IMR-90 (cell line): ENCODE measurements at regions not wholly inside any gene's neighbourhood (a gene's known extent, or its start where the extent isn't known, plus 50 kb on each side); places are given as distances from the start of the nearest gene placed in this dataset.

Experiments used
- ATAC-seq: fragments of 200-7000 bp; cut with Tn5 transposase; 2 replicates; pipeline ENCODE4 v1.9.1; 2020; ENCODE audit warnings: low read depth, mild to moderate bottlenecking, moderate library complexity
- BruUV-seq: library from RNA; stranded (reverse); fragments of 400-500 nt; replicated peaks from 2 replicates; lab custom pipeline; 2021; lab: Mats Ljungman, UMichigan
- CTCF ChIA-PET: fragments of 300-600 bp; formaldehyde crosslinking; extraction: SDS; loops from one replicate; lab custom pipeline; 2021; ENCODE audit warnings: antibody characterized with exemption; lab: Yijun Ruan, JAX
- POLR2A ChIA-PET: fragments of 300-600 bp; sonication (Branson Sonifier 250); formaldehyde crosslinking; loops from one replicate; lab custom pipeline; 2022; ENCODE audit warnings: antibody characterized with exemption; ENCODE audit not compliant: unreplicated experiment; lab: Charles Lee
- DNase-seq: peaks from one replicate; pipeline ENCODE4 v3.0.0; 2013
- H2AFZ ChIP-seq: replicated peaks from 2 replicates; pipeline ENCODE3; 2013; ENCODE audit warnings: low read length, mild to moderate bottlenecking; ENCODE audit not compliant: poor library complexity
- H2AK5ac ChIP-seq: 2 replicates; pipeline ENCODE4 v1.6.1; 2013; ENCODE audit warnings: low read depth, low read length, inconsistent platforms
- H2AK9ac ChIP-seq: replicated peaks from 2 replicates; pipeline ENCODE3; 2013; ENCODE audit warnings: mild to moderate bottlenecking, low read depth, low read length, moderate library complexity; ENCODE audit not compliant: poor library complexity
- H2BK120ac ChIP-seq: 2 replicates; pipeline ENCODE4 v1.6.1; 2013; ENCODE audit warnings: low read depth, low read length, inconsistent platforms
- H2BK15ac ChIP-seq: 3 replicates; pipeline ENCODE4 v1.6.1; 2013; ENCODE audit warnings: low read depth, low read length, inconsistent platforms
- H2BK20ac ChIP-seq: 2 replicates; pipeline ENCODE4 v1.6.1; 2013; ENCODE audit warnings: low read depth, mild to moderate bottlenecking, inconsistent platforms, low read length, moderate library complexity
- H2BK5ac ChIP-seq: 2 replicates; pipeline ENCODE4 v1.6.1; 2013; ENCODE audit warnings: mild to moderate bottlenecking, low read depth, low read length, inconsistent platforms; ENCODE audit not compliant: poor library complexity, severe bottlenecking
- H3K14ac ChIP-seq: replicated peaks from 2 replicates; pipeline ENCODE4 v1.6.1; 2013; ENCODE audit warnings: low read depth, low read length, inconsistent platforms
- H3K18ac ChIP-seq: 2 replicates; pipeline ENCODE4 v1.6.1; 2013; ENCODE audit warnings: low read depth, low read length, control low read depth
- H3K23ac ChIP-seq: 2 replicates; pipeline ENCODE4 v1.6.1; 2013; ENCODE audit warnings: low read depth, low read length, inconsistent platforms
- H3K27ac ChIP-seq: 2 replicates; pipeline ENCODE4 v1.5.1; 2013; ENCODE audit warnings: mild to moderate bottlenecking, control low read depth, low read length; ENCODE audit not compliant: insufficient read depth
- H3K27me3 ChIP-seq: 2 replicates; pipeline ENCODE4 v1.6.1; 2013; ENCODE audit warnings: low read length; ENCODE audit not compliant: control insufficient read depth, insufficient read depth
- H3K36me3 ChIP-seq: 2 replicates; pipeline ENCODE4 v1.6.1; 2013; ENCODE audit warnings: low read length, mixed read lengths; ENCODE audit not compliant: control insufficient read depth, insufficient read depth
- H3K4ac ChIP-seq: 2 replicates; pipeline ENCODE4 v1.6.1; 2013; ENCODE audit warnings: low read depth, low read length, inconsistent platforms
- H3K4me1 ChIP-seq: 2 replicates; pipeline ENCODE4 v1.6.1; 2013; ENCODE audit warnings: low read length, mixed read lengths; ENCODE audit not compliant: control insufficient read depth, insufficient read depth
- H3K4me2 ChIP-seq: 2 replicates; pipeline ENCODE4 v1.6.1; 2013; ENCODE audit warnings: low read depth, mild to moderate bottlenecking, control low read depth, low read length, moderate library complexity
- H3K4me3 ChIP-seq: 2 replicates; pipeline ENCODE4 v1.5.1; 2013; ENCODE audit warnings: low read depth, mild to moderate bottlenecking, control low read depth, low read length, moderate library complexity; ENCODE audit not compliant: insufficient read depth
- H3K56ac ChIP-seq: 2 replicates; pipeline ENCODE4 v1.6.1; 2013; ENCODE audit warnings: low read length, inconsistent platforms; ENCODE audit not compliant: insufficient read depth; ENCODE audit errors: extremely low read depth
- H3K79me1 ChIP-seq, 2 experiments: 2 replicates each; pipeline ENCODE4 v1.6.1; 2013; ENCODE audit warnings: low read length in 2 of 2, inconsistent platforms in 1 of 2, low read depth in 1 of 2
- H3K9ac ChIP-seq: 2 replicates; pipeline ENCODE4 v1.6.1; 2013; ENCODE audit warnings: low read depth, low read length, control low read depth
- H3K9me1 ChIP-seq: 2 replicates; pipeline ENCODE4 v1.6.1; 2013; ENCODE audit warnings: low read length, inconsistent platforms; ENCODE audit not compliant: insufficient read depth
- H3K9me3 ChIP-seq: 2 replicates; pipeline ENCODE4 v1.6.1; 2013; ENCODE audit warnings: low read length; ENCODE audit not compliant: control insufficient read depth, insufficient read depth
- H4K20me1 ChIP-seq: 2 replicates; pipeline ENCODE4 v1.6.1; 2013; ENCODE audit warnings: low read length, inconsistent platforms; ENCODE audit not compliant: insufficient read depth
- H4K5ac ChIP-seq: 2 replicates; pipeline ENCODE4 v1.6.1; 2013; ENCODE audit warnings: mild to moderate bottlenecking, low read depth, low read length, control low read depth
- H4K8ac ChIP-seq, 2 experiments: 2 replicates each; pipeline ENCODE4 v1.6.1; 2013; ENCODE audit warnings: low read depth in 2 of 2, low read length in 2 of 2, control low read depth in 1 of 2, inconsistent platforms in 1 of 2
- H4K91ac ChIP-seq: 2 replicates; pipeline ENCODE4 v1.6.1; 2013; ENCODE audit warnings: low read depth, low read length, inconsistent platforms; ENCODE audit not compliant: insufficient read depth
- CEBPB ChIP-seq: IDR thresholded peaks from 2 replicates; pipeline ENCODE4 v1.6.1; 2012; ENCODE audit warnings: low read depth, low read length, improper control_type of control experiment
- CHD1 ChIP-seq: IDR thresholded peaks from 2 replicates; pipeline ENCODE4 v1.6.1; 2012; ENCODE audit warnings: low read depth, low read length, improper control_type of control experiment
- CTCF ChIP-seq: conservative IDR thresholded peaks from 2 replicates; pipeline ENCODE4 v1.5.1; 2012; ENCODE audit warnings: mild to moderate bottlenecking, low read depth, low read length, improper control_type of control experiment
- FOS ChIP-seq: fragments of 150-350 bp; IDR thresholded peaks from 2 replicates; pipeline ENCODE4 v1.6.1; 2016; ENCODE audit warnings: low read depth, low read length
- MAZ ChIP-seq: IDR thresholded peaks from 2 replicates; pipeline ENCODE4 v1.6.1; 2012; ENCODE audit warnings: low read depth, mild to moderate bottlenecking, low read length, improper control_type of control experiment, moderate library complexity, borderline replicate concordance
- MXI1 ChIP-seq: IDR thresholded peaks from 2 replicates; pipeline ENCODE4 v1.6.1; 2012; ENCODE audit warnings: low read depth, mild to moderate bottlenecking, low read length, moderate library complexity, borderline replicate concordance
- NFE2L2 ChIP-seq: fragments of 150-350 bp; IDR thresholded peaks from 2 replicates; pipeline ENCODE4 v1.6.1; 2016; ENCODE audit warnings: low read depth, mild to moderate bottlenecking, low read length
- POLR2A ChIP-seq: IDR thresholded peaks from 2 replicates; pipeline ENCODE4 v1.6.1; 2012; ENCODE audit warnings: mild to moderate bottlenecking, low read depth, low read length
- RAD21 ChIP-seq: IDR thresholded peaks from 2 replicates; pipeline ENCODE4 v1.6.1; 2012; ENCODE audit warnings: low read length, improper control_type of control experiment
- RCOR1 ChIP-seq: IDR thresholded peaks from 2 replicates; pipeline ENCODE4 v1.6.1; 2012; ENCODE audit warnings: mild to moderate bottlenecking, low read length, improper control_type of control experiment; ENCODE audit not compliant: insufficient replicate concordance
- RFX5 ChIP-seq: IDR thresholded peaks from 2 replicates; pipeline ENCODE4 v1.8.0; 2012; ENCODE audit warnings: low read depth, mild to moderate bottlenecking, low read length, moderate library complexity
- SMC3 ChIP-seq: fragments of 150-350 bp; IDR thresholded peaks from 2 replicates; pipeline ENCODE4 v1.6.1; 2016; ENCODE audit warnings: low read depth, mild to moderate bottlenecking, antibody characterized with exemption, low read length, moderate library complexity
- USF2 ChIP-seq: fragments of 150-350 bp; IDR thresholded peaks from 2 replicates; pipeline ENCODE4 v1.6.1; 2017; ENCODE audit warnings: mild to moderate bottlenecking, antibody characterized with exemption, low read length, low read depth
- WGBS, 2 experiments: methylation state at CpG; one replicate each; pipeline versions ENCODE4 v1.1.5 to v1.1.7; 2013; ENCODE audit warnings: missing lambda C conversion rate in 2 of 2; ENCODE audit not compliant: insufficient read length in 1 of 2; ENCODE audit errors: extremely low coverage in 2 of 2; 5-methylcytosine and 5-hydroxymethylcytosine counted together
- dilution Hi-C: fragments of 300-500 bp; cut with HindIII; formaldehyde crosslinking; loops from one replicate; pipeline ENCODE4 v1.14.3; 2018; ENCODE audit warnings: low sequenced_read_pairs; ENCODE audit not compliant: unreplicated experiment
- in situ Hi-C: fragments of 300-500 bp; cut with MboI; formaldehyde crosslinking; loops from 3 replicates; pipeline ENCODE4 v1.14.3; 2019; ENCODE audit warnings: low sequenced_read_pairs, inconsistent platforms, mixed read lengths
- intact Hi-C: fragments of 100-400 bp; cut with micrococcal nuclease; formaldehyde crosslinking; loops from 2 replicates; pipeline ENCODE4 v1.10.0; 2022

GRCh38 chr5:28275931-28276330, 1237.5 kb upstream of the CDH9 start:
- no peak overlapping the region for H3K9ac ChIP-seq
- no CpG with 5 or more reads among the region's 4 CpGs for WGBS, 2 experiments
- no peak overlapping the region for H3K4me3 ChIP-seq
- no peaks in the 10 kb centered on the region for H4K20me1 ChIP-seq
- ATAC-seq (no peak), DNase-seq (no peak)
- no peak overlapping the region for H4K8ac ChIP-seq
- BruUV-seq: no TSS peak
- in situ Hi-C loops: no loop called here
- H3K4me2 ChIP-seq: no peak overlapping the region
- H3K9me3 ChIP-seq: peaks cover 3% of the 10 kb centered on the region; the same call in 1 of the 2 replicates
- H2AK9ac ChIP-seq: no peak overlapping the region
- H3K23ac ChIP-seq: no peak overlapping the region
- no peak overlapping the region for H4K5ac ChIP-seq
- H3K4me1 ChIP-seq: no peaks in the 10 kb centered on the region
- H3K18ac ChIP-seq: no peak overlapping the region
- no peaks in the 10 kb centered on the region for H3K27me3 ChIP-seq
- no peaks in the 10 kb centered on the region for H3K36me3 ChIP-seq
- CTCF ChIA-PET: no interaction called here
- H2AK5ac ChIP-seq: no peak overlapping the region
- H3K79me1 ChIP-seq: no peaks in the 10 kb centered on the region
- POLR2A ChIA-PET: no interaction called here
- no peak overlapping the region for H2BK5ac ChIP-seq
- no peak overlapping the region for H2BK120ac ChIP-seq
- no peak overlapping the region for H3K4ac ChIP-seq
- H3K27ac ChIP-seq: no peak overlapping the region
- TF ChIP-seq NFE2L2: no peak
- no peak for TF ChIP-seq CTCF
- TF ChIP-seq USF2: no peak
- TF ChIP-seq CHD1: no peak
- TF ChIP-seq SMC3: no peak
- no peak for TF ChIP-seq RAD21
- no peak for TF ChIP-seq RFX5
- TF ChIP-seq FOS: no peak
- TF ChIP-seq MXI1: no peak
- no peak for TF ChIP-seq MAZ
- TF ChIP-seq POLR2A: no peak
- TF ChIP-seq CEBPB: no peak
- TF ChIP-seq RCOR1: no peak
- no peaks in the 10 kb centered on the region for H3K9me1 ChIP-seq
- H2BK15ac ChIP-seq: no peak overlapping the region
- no peak overlapping the region for H3K56ac ChIP-seq
- H3K14ac ChIP-seq: no peak overlapping the region
- intact Hi-C loops: no loop called here
- dilution Hi-C loops: no loop called here
- no peak overlapping the region for H2AFZ ChIP-seq
- no peak overlapping the region for H4K91ac ChIP-seq
- no peak overlapping the region for H2BK20ac ChIP-seq
